Activated CD4-positive, alpha-beta T cell treated with anti-CD3 and anti-CD28 coated beads, Interleukin-10, Interleukin-2, amounts not matched to agents 100 ng/mL and 50 ng/mL, durations not matched to agents 16 hours and 8 hours (primary cell): ENCODE measurements at regions not wholly inside any gene's neighbourhood (a gene's known extent, or its start where the extent isn't known, plus 50 kb on each side); places are given as distances from the start of the nearest gene placed in this dataset.

Experiments
- DNase-seq: peaks from one replicate; pipeline ENCODE4 v3.0.0-alpha.2; 2020

- no peak for DNase-seq
These were observed 581.7 kb downstream of the INHBA start for GRCh38 chr7:41121228-41121627.

GRCh38 chr7:41118486-41118885 is 584.4 kb downstream of the INHBA start:
- DNase-seq, result no peak

GRCh38 chr7:41117431-41117830 is 585.5 kb downstream of the INHBA start:
- DNase-seq, result no peak

- no peak for DNase-seq
These were observed 586.1 kb downstream of the INHBA start for GRCh38 chr7:41116817-41117216.

GRCh38 chr7:41116337-41116736 is 586.6 kb downstream of the INHBA start:
- DNase-seq, result no peak

GRCh38 chr7:41114691-41115090 is 588.2 kb downstream of the INHBA start:
- no peak for DNase-seq

GRCh38 chr7:41114131-41114530 is 588.8 kb downstream of the INHBA start:
- DNase-seq, result no peak

GRCh38 chr7:41113719-41114118 is 589.2 kb downstream of the INHBA start:
- no peak for DNase-seq

GRCh38 chr7:41110186-41110585 is 592.7 kb downstream of the INHBA start:
- DNase-seq, result no peak

GRCh38 chr7:41108821-41109220 is 594.1 kb downstream of the INHBA start:
- no peak for DNase-seq

- no peak for DNase-seq
These were observed 594.9 kb downstream of the INHBA start for GRCh38 chr7:41107938-41108448.

GRCh38 chr7:41107330-41107937 is 595.5 kb downstream of the INHBA start:
- DNase-seq, result no peak

- DNase-seq, result no peak
These were observed 598.3 kb downstream of the INHBA start for GRCh38 chr7:41104631-41105030.

GRCh38 chr7:41103331-41103730 is 599.6 kb downstream of the INHBA start:
- no peak for DNase-seq

- DNase-seq, result no peak
These were observed 604.0 kb downstream of the INHBA start for GRCh38 chr7:41098846-41099245.

GRCh38 chr7:41098402-41098801 is 604.5 kb downstream of the INHBA start:
- DNase-seq, result no peak

- DNase-seq, result no peak
These were observed 605.4 kb downstream of the INHBA start for GRCh38 chr7:41097501-41097900.

- no peak for DNase-seq
These were observed 606.0 kb downstream of the INHBA start for GRCh38 chr7:41096917-41097316.

- DNase-seq, result no peak
These were observed 609.7 kb downstream of the INHBA start for GRCh38 chr7:41093141-41093540.

GRCh38 chr7:41085244-41085643 is 617.6 kb downstream of the INHBA start:
- DNase-seq, result no peak

- no peak for DNase-seq
These were observed 618.5 kb downstream of the INHBA start for GRCh38 chr7:41084381-41084780.

- DNase-seq, result no peak
These were observed 633.3 kb downstream of the INHBA start for GRCh38 chr7:41069635-41070034.

GRCh38 chr7:41067576-41067975 is 635.3 kb downstream of the INHBA start:
- DNase-seq, result no peak

- DNase-seq, result no peak
These were observed 637.2 kb downstream of the INHBA start for GRCh38 chr7:41065663-41066062.

- DNase-seq, result no peak
These were observed 639.8 kb downstream of the INHBA start for GRCh38 chr7:41063116-41063515.
